NT2/D1 (cell line): ENCODE measurements at regions not wholly inside any gene's neighbourhood (a gene's known extent, or its start where the extent isn't known, plus 50 kb on each side); places are given as distances from the start of the nearest gene placed in this dataset.

ENCODE experiments used
- SUZ12 ChIP-seq: IDR thresholded peaks from 2 replicates; pipeline ENCODE4 v1.6.1; 2011; ENCODE audit not compliant: insufficient read length, insufficient read depth; ENCODE audit errors: extremely low read depth
- YY1 ChIP-seq: IDR thresholded peaks from 2 replicates; pipeline ENCODE4 v1.6.1; 2011; ENCODE audit not compliant: insufficient read length, insufficient read depth
- ZNF274 ChIP-seq: IDR thresholded peaks from 2 replicates; pipeline ENCODE4 v1.6.1; 2011; ENCODE audit warnings: mild to moderate bottlenecking, low read depth, low read length

DNA sequence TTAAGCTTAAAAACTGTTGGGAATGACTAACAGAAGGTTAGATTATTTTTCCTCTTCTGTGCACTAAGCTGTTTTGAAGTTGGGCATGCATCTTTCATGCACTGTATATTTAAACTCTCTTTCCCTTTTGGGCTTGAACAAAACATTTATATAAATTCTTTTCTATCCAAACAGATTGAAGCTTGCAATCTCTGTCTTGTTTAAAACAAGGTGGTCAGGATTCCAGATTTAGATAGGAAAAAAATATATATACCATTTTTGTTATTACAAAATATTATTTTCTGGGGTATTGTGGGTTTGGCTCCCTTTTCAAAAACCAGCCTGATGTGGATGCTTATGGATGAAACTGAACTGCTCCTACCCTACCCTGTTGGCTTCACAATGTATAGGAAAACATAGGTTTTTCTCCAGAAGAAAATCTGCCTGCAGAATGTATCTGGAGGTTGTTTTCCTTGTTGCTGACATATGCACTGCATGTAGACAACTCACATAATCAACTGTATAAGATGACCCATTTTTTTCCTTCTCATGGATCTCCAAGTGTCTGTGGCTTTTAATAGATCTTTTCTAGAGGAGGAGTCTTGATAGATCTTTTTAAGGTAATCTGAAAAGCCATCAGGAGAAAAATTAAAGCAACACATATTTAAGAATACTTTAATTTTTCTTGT lies 146.3 kb downstream of the PRL start:
- no peak for TF ChIP-seq ZNF274
- TF ChIP-seq YY1: no peak
- TF ChIP-seq SUZ12: no peak
